ENCODE measurements at regions not wholly inside any gene's neighbourhood (a gene's known extent, or its start where the extent isn't known, plus 50 kb on each side); places are given as distances from the start of the nearest gene placed in this dataset.

DNA sequence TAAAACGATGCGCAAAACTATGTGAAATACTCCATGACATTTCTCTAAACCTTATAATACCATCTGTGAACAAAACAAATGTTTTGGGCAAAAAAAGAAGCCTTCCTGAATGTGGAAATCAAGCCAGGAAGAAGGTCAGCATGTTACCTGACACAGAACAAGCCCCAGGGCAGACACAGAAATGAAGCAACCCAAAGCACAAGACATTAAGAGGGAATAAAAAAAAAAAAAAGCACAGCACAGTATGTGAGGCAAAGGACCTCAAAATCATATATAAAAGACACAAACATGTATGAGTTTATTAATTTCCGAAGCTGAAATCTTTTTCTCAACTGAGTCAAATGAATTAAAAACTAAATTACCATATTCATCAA, 161.8 kb downstream of the SKIDA1 start:
- no peak overlapping the region; a peak in 1 of 8 replicates for H3K4me3 ChIP-seq (ENCODE audit: extremely low read depth in 1 of 4, insufficient read depth in 2 of 4, low read depth in 3 of 4, low read length in 4 of 4)
- no peak overlapping the region for H3K56ac ChIP-seq (replicated peaks; ENCODE audit: insufficient read length, low read depth, low read length)
- H3K79me1 ChIP-seq (ENCODE audit: low read depth, low read length) = no peaks in the 10 kb centered on the region
- no peak overlapping the region for H2AK5ac ChIP-seq (ENCODE audit: low read depth, low read length)
- no peaks in the 10 kb centered on the region for H3K36me3 ChIP-seq (ENCODE audit: control insufficient read depth in 2 of 4, insufficient read depth in 4 of 4, low read length in 3 of 4)
- no peak overlapping the region for H2AFZ ChIP-seq (ENCODE audit: low read length)
- H3K14ac ChIP-seq (ENCODE audit: insufficient read length) = no peak overlapping the region
- no peak overlapping the region for H3K4ac ChIP-seq (replicated peaks; ENCODE audit: insufficient read length, low read depth, low read length)
- FAIRE-seq (no peak), DNase-seq (ENCODE audit: low read depth in 1 of 2, low spot score in 2 of 2) (no peak)
- no peak overlapping the region; the same call in 1 of the 2 replicates for H3K27ac ChIP-seq (ENCODE audit: low read depth, low read length)
- WGBS, 2 experiments (ENCODE audit: extremely low coverage in 1 of 2, insufficient coverage in 1 of 2, insufficient read length in 1 of 2, insufficient replicate concordance in 2 of 2, low coverage in 1 of 2, low lambda C conversion rate in 2 of 2, missing lambda C conversion rate in 1 of 2) = 76% methylated on average over 3 of the region's 3 CpGs; no CpG with 5 or more reads in 1 of the 2 experiments
- H3K23me2 ChIP-seq (ENCODE audit: low read depth, low read length) = no peaks in the 10 kb centered on the region; the same call in 1 of the 2 replicates
- no peak overlapping the region for H4K8ac ChIP-seq (ENCODE audit: extremely low read depth, insufficient read depth, low read length)
- peaks cover 3 to 13% (median 6%) of the 10 kb centered on the region in 4 experiments; a peak in 4 of 7 replicates for H3K4me1 ChIP-seq (replicated peaks in 1 of 4; ENCODE audit: control insufficient read depth in 3 of 4, insufficient read depth in 4 of 4, low read length in 3 of 4)
- no peak overlapping the region for H2BK15ac ChIP-seq (ENCODE audit: low read length)
- peak overlapping the region; percentile 75 for H2BK120ac ChIP-seq (replicated peaks; ENCODE audit: low read depth, low read length)
- no peak overlapping the region for H3K23ac ChIP-seq (ENCODE audit: insufficient read length)
- H3K4me2 ChIP-seq (ENCODE audit: insufficient read depth in 1 of 2, low read depth in 2 of 2, low read length in 2 of 2) = 0 out of 4 replicates have a peak overlapping the region, but pooled peaks of 1 of the 2 experiments have one; percentile 9
- no peak overlapping the region; the same call in 1 of the 2 replicates for H3K18ac ChIP-seq (ENCODE audit: extremely low read depth, low read length)
- peak overlapping the region; percentile 57 for H4K5ac ChIP-seq (ENCODE audit: insufficient read length, low read depth, low read length)
- H2BK20ac ChIP-seq (ENCODE audit: low read length) = no peak overlapping the region
- H3K27me3 ChIP-seq (replicated peaks in 1 of 4; ENCODE audit: control insufficient read depth in 3 of 4, extremely low read depth in 1 of 4, insufficient read depth in 3 of 4, low read length in 3 of 4) = no peaks in the 10 kb centered on the region
- POLR2A ChIA-PET (ENCODE audit: partially characterized antibody) = interaction anchor here (1.7 kb wide), 1 partner anchor 58 kb away, joined by 3 read pairs; no protein-coding TSS in a partner anchor
- no peak overlapping the region; the same call in 1 of the 2 replicates for H2BK12ac ChIP-seq (ENCODE audit: low read depth, low read length)
- no peak overlapping the region for H3K9ac ChIP-seq (replicated peaks in 1 of 4; ENCODE audit: extremely low read depth in 1 of 4, low read depth in 3 of 4, low read length in 3 of 4)
- no peaks in the 10 kb centered on the region for H4K20me1 ChIP-seq (replicated peaks in 1 of 2; ENCODE audit: control insufficient read depth in 1 of 2, insufficient read depth in 2 of 2, low read length in 2 of 2)
- CTCF ChIA-PET (ENCODE audit: partially characterized antibody) = interaction anchor here (1.3 kb wide), 1 partner anchor 24 kb away, joined by 3 read pairs; no protein-coding TSS in a partner anchor
- H2BK5ac ChIP-seq (ENCODE audit: low read depth, low read length) = peak overlapping the region; percentile 48; the same call in 1 of the 2 replicates
- no peaks in the 10 kb centered on the region for H3K9me3 ChIP-seq (ENCODE audit: insufficient read depth in 2 of 2, low read depth in 1 of 2, low read length in 1 of 2)
- H4K91ac ChIP-seq (replicated peaks; ENCODE audit: insufficient read length, low read length) = no peak overlapping the region
- no peaks in the 10 kb centered on the region for H3K79me2 ChIP-seq (ENCODE audit: control insufficient read depth in 1 of 2, insufficient read depth in 2 of 2, low read length in 2 of 2)
- TF ChIP-seq, protein P1, sequence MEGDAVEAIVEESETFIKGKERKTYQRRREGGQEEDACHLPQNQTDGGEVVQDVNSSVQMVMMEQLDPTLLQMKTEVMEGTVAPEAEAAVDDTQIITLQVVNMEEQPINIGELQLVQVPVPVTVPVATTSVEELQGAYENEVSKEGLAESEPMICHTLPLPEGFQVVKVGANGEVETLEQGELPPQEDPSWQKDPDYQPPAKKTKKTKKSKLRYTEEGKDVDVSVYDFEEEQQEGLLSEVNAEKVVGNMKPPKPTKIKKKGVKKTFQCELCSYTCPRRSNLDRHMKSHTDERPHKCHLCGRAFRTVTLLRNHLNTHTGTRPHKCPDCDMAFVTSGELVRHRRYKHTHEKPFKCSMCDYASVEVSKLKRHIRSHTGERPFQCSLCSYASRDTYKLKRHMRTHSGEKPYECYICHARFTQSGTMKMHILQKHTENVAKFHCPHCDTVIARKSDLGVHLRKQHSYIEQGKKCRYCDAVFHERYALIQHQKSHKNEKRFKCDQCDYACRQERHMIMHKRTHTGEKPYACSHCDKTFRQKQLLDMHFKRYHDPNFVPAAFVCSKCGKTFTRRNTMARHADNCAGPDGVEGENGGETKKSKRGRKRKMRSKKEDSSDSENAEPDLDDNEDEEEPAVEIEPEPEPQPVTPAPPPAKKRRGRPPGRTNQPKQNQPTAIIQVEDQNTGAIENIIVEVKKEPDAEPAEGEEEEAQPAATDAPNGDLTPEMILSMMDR (IDR thresholded peaks at IDR 0.05; ENCODE audit: control extremely low read depth in 1 of 3, insufficient read depth in 1 of 3, low read depth in 1 of 3, low read length in 3 of 3) = no peak
